Left lung (tissue), 4 donors: ENCODE measurements at regions not wholly inside any gene's neighbourhood (a gene's known extent, or its start where the extent isn't known, plus 50 kb on each side); places are given as distances from the start of the nearest gene placed in this dataset.

Experiments
- ATAC-seq: fragments of 200-7000 bp; cut with Tn5 transposase; one replicate; pipeline ENCODE4 v1.9.1; 2020; ENCODE audit warnings: moderate library complexity
- DNase-seq, 4 donors: peaks; one replicate each; pipeline ENCODE4 v3.0.0-alpha.2; 2013 to 2020
- H3K27ac ChIP-seq, 2 donors: fragments of 200-600 bp; sonication (generic) in 1 of 2; one replicate each; pipeline versions ENCODE4 v1.5.0 to v1.8.0; 2020 to 2021
- H3K27me3 ChIP-seq, 2 donors: fragments of 200-600 bp; sonication (generic) in 1 of 2; one replicate each; pipeline versions ENCODE4 v1.5.0 to v1.8.0; 2020 to 2021
- H3K36me3 ChIP-seq, 2 donors: fragments of 200-600 bp; sonication (generic) in 1 of 2; one replicate each; pipeline versions ENCODE4 v1.5.0 to v1.8.0; 2020 to 2021
- H3K4me1 ChIP-seq, 2 donors: fragments of 200-600 bp; one replicate each; pipeline ENCODE4 v1.8.0; 2021
- H3K4me3 ChIP-seq, 2 donors: fragments of 200-600 bp; sonication (generic) in 1 of 2; one replicate each; pipeline versions ENCODE4 v1.5.0 to v1.8.0; 2020 to 2021; ENCODE audit warnings: mild to moderate bottlenecking in 1 of 2
- H3K9me3 ChIP-seq, 2 donors: fragments of 200-600 bp; sonication (generic) in 1 of 2; one replicate each; pipeline versions ENCODE4 v1.5.0 to v1.8.0; 2020 to 2021
- CTCF ChIP-seq, 2 donors: fragments of 200-600 bp; sonication (generic) in 1 of 2; IDR thresholded peaks; one replicate each; pipeline versions ENCODE4 v1.5.0 to v1.8.0; 2021; ENCODE audit warnings: antibody characterized with exemption in 2 of 2
- intact Hi-C, 2 donors: fragments of 100-400 bp; cut with DNase I; formaldehyde crosslinking; loops; one replicate each; pipeline versions ENCODE4 v1.11.2 to v1.14.2; 2022
- donor health status: DM: no; HTN: yes; CAD: no.
- donor health status: DM: no; HTN: no; CAD: no.

GRCh38 chr10:129342385-129342784, 124.7 kb upstream of the MGMT start:
- Histone ChIP-seq H3K4me1 (no peaks in the 10 kb centered on the region), H3K27me3 (peaks cover 0 to 7% of the 10 kb centered on the region in 2 donors), H3K9me3 (peaks cover 0 to 2% of the 10 kb centered on the region in 2 donors), H3K27ac (no peak overlapping the region), H3K36me3 (no peaks in the 10 kb centered on the region), H3K4me3 (no peak overlapping the region)
- ATAC-seq, result no peak
- intact Hi-C loops, result no loop called here
- DNase-seq, result no peak
- no peak for TF ChIP-seq CTCF (IDR thresholded peaks at IDR 0.05)

- Histone ChIP-seq H3K27ac (no peak overlapping the region), H3K4me3 (no peak overlapping the region), H3K27me3 (peaks cover 0 to 7% of the 10 kb centered on the region in 2 donors), H3K36me3 (no peaks in the 10 kb centered on the region), H3K9me3 (peaks cover 0 to 2% of the 10 kb centered on the region in 2 donors), H3K4me1 (no peaks in the 10 kb centered on the region)
- ATAC-seq (no peak), DNase-seq (no peak)
- no peak for TF ChIP-seq CTCF (IDR thresholded peaks at IDR 0.05)
- intact Hi-C loops, result no loop called here
Observed at GRCh38 chr10:129343141-129343540, 123.9 kb upstream of the MGMT start.

- no peak for TF ChIP-seq CTCF (IDR thresholded peaks at IDR 0.05)
- Histone ChIP-seq H3K36me3 (no peaks in the 10 kb centered on the region), H3K4me1 (no peaks in the 10 kb centered on the region), H3K27me3 (peaks cover 0 to 7% of the 10 kb centered on the region in 2 donors), H3K4me3 (no peak overlapping the region), H3K9me3 (peaks cover 0 to 2% of the 10 kb centered on the region in 2 donors), H3K27ac (no peak overlapping the region)
- no peak for DNase-seq
- no peak for ATAC-seq
- intact Hi-C loops, result no loop called here
Observed at GRCh38 chr10:129344103-129344502, 122.9 kb upstream of the MGMT start.

GRCh38 chr10:129344731-129345355, 122.2 kb upstream of the MGMT start:
- peaks cover 0 to 7% of the 10 kb centered on the region in 2 donors for H3K27me3 ChIP-seq
- peaks cover 0 to 2% of the 10 kb centered on the region in 2 donors for H3K9me3 ChIP-seq
- H3K4me3 ChIP-seq, result no peak overlapping the region
- ATAC-seq (no peak), DNase-seq (peak in 1 of 4 donors; percentile 5)
- no peak for TF ChIP-seq CTCF (IDR thresholded peaks at IDR 0.05)
- H3K4me1 ChIP-seq, result no peaks in the 10 kb centered on the region
- intact Hi-C loops, result no loop called here
- H3K36me3 ChIP-seq, result no peaks in the 10 kb centered on the region
- H3K27ac ChIP-seq, result no peak overlapping the region

GRCh38 chr10:129345763-129346162, 121.3 kb upstream of the MGMT start:
- peaks cover 0 to 7% of the 10 kb centered on the region in 2 donors for H3K27me3 ChIP-seq
- intact Hi-C loops, result no loop called here
- DNase-seq (no peak), ATAC-seq (no peak)
- H3K27ac ChIP-seq, result no peak overlapping the region
- H3K36me3 ChIP-seq, result no peaks in the 10 kb centered on the region
- no peak for TF ChIP-seq CTCF (IDR thresholded peaks at IDR 0.05)
- H3K9me3 ChIP-seq, result peaks cover 0 to 2% of the 10 kb centered on the region in 2 donors
- H3K4me1 ChIP-seq, result no peaks in the 10 kb centered on the region
- no peak overlapping the region for H3K4me3 ChIP-seq
